Tibial artery (tissue), 4 donors: ENCODE measurements at regions not wholly inside any gene's neighbourhood (a gene's known extent, or its start where the extent isn't known, plus 50 kb on each side); places are given as distances from the start of the nearest gene placed in this dataset.

Experiments
- DNase-seq, 2 donors: peaks; one replicate each; pipeline ENCODE4 v3.0.0-alpha.2; 2019
- H3K27ac ChIP-seq, 2 donors: fragments of 200-600 bp; sonication (generic) in 1 of 2; 1 replicate in 1 of 2; 2 replicates in 1 of 2; pipeline ENCODE4 v1.5.1; 2018 to 2019; ENCODE audit warnings: mild to moderate bottlenecking in 1 of 2
- H3K27me3 ChIP-seq, 2 donors: fragments of 200-600 bp; sonication (generic) in 1 of 2; one replicate each; pipeline versions ENCODE4 v1.5.1 to v1.6.0; 2016 to 2019
- H3K36me3 ChIP-seq, 3 donors: fragments of 200-600 bp; sonication (generic) in 2 of 3; one replicate each; pipeline ENCODE4 v1.5.1; 2016 to 2019; ENCODE audit warnings: mild to moderate bottlenecking in 2 of 3
- H3K4me1 ChIP-seq, 4 donors: fragments of 200-600 bp; sonication (generic) in 2 of 4; 1 replicate in 3 of 4; 2 replicates in 1 of 4; pipeline ENCODE4 v1.5.1; 2016 to 2019
- H3K4me3 ChIP-seq, 2 donors: fragments of 200-600 bp; sonication (generic) in 1 of 2; 1 replicate in 1 of 2; 2 replicates in 1 of 2; pipeline ENCODE4 v1.5.1; 2018 to 2019; ENCODE audit warnings: mild to moderate bottlenecking in 2 of 2
- H3K9me3 ChIP-seq, 3 donors: fragments of 200-600 bp; sonication (generic) in 1 of 3; one replicate each; pipeline ENCODE4 v1.5.1; 2016 to 2019
- intact Hi-C: fragments of 100-400 bp; cut with DNase I; formaldehyde crosslinking; loops from one replicate; pipeline ENCODE4 v1.15.0; 2023; ENCODE audit warnings: low total_unique reads
- TF ChIP-seq, protein P1 (sequence below), 2 experiments: fragments of 200-600 bp in 1 of 2; fragments of 450-650 bp in 1 of 2; IDR thresholded peaks; one replicate each; pipeline ENCODE4 v1.5.1; 2017 to 2019; ENCODE audit warnings: antibody characterized with exemption in 2 of 2, mild to moderate bottlenecking in 1 of 2, moderate library complexity in 1 of 2

DNA sequence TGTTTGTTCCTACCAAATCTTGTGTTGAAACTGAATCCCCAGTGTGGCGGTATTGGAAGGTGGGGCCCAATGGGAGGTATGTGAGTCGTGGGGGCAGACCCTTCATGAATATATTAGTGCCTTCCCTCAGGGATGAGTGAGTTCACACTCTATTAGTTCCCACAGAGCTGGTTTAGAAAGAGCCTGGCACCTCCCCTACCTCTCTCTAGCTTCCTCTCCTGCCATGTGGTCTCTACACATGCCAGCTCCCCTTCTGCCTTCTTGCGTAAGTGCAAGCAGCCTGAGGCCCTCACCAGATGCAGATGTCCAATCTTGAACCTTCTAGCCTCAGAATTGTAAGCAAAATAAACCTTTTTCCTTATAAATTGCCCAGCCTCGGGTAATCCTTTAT, 105.8 kb downstream of the SPTSSA start:
- Histone ChIP-seq H3K4me1 (no peaks in the 10 kb centered on the region), H3K36me3 (no peaks in the 10 kb centered on the region), H3K27me3 (no peaks in the 10 kb centered on the region), H3K4me3 (no peak overlapping the region), H3K27ac (no peak overlapping the region), H3K9me3 (no peaks in the 10 kb centered on the region)
- intact Hi-C loops, result no loop called here
- DNase-seq, result no peak
- TF ChIP-seq, protein P1, sequence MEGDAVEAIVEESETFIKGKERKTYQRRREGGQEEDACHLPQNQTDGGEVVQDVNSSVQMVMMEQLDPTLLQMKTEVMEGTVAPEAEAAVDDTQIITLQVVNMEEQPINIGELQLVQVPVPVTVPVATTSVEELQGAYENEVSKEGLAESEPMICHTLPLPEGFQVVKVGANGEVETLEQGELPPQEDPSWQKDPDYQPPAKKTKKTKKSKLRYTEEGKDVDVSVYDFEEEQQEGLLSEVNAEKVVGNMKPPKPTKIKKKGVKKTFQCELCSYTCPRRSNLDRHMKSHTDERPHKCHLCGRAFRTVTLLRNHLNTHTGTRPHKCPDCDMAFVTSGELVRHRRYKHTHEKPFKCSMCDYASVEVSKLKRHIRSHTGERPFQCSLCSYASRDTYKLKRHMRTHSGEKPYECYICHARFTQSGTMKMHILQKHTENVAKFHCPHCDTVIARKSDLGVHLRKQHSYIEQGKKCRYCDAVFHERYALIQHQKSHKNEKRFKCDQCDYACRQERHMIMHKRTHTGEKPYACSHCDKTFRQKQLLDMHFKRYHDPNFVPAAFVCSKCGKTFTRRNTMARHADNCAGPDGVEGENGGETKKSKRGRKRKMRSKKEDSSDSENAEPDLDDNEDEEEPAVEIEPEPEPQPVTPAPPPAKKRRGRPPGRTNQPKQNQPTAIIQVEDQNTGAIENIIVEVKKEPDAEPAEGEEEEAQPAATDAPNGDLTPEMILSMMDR (IDR thresholded peaks at IDR 0.05), result no peak

DNA sequence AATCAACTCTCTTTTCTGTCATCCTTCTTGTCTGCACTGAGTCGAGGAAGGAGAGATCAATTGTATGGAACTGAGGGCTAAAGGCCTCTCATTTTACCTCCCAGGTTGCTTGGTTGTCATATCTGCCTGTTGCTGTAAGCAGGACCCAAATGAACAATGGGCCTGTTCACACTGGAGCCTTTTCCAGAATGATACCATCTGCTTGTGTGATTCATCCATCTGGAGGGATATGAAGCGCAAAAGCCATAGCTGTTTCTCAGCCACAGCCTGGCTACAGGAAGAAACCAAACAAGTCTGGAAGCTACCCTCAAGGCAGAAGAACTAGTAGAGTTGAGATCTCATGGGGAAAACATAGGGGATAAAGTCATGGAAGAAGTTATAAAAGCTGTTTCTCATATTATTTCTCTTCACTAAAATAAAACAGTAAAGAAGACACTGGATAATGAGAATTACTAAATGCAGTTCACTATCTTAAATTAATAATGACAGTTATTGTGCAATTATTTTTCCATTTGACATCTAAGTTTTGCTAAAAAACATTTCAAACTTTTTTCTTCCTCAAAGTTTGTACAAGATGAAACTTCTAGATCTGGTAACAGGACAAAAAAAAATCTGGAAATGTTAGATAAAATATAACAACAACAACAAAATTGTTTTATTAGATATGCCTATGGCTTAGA, 106.3 kb downstream of the SPTSSA start:
- Histone ChIP-seq H3K4me1 (no peaks in the 10 kb centered on the region), H3K27ac (no peak overlapping the region), H3K4me3 (no peak overlapping the region), H3K36me3 (no peaks in the 10 kb centered on the region), H3K9me3 (no peaks in the 10 kb centered on the region), H3K27me3 (no peaks in the 10 kb centered on the region)
- intact Hi-C loops, result no loop called here
- no peak for DNase-seq
- TF ChIP-seq, protein P1 (IDR thresholded peaks at IDR 0.05), result no peak

DNA sequence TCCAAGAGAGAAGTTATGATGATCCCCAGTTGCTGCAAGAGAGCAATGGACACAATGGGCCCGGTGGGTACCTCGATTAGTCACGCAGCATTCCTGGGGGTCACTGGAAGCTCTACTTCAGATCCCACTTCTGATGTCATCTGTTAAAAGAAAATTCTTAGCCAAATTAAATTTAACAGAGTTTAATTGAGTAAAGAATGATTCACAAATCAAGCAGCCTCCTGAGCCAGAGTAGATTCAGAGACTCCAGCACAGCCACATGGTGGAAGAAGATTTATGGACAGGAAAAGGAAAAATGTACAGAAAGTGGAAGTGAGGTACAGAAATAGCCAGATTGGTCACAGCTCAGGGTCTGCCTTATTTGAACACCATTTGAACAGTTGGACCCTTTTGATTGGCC, 107.5 kb downstream of the SPTSSA start:
- Histone ChIP-seq H3K4me3 (no peak overlapping the region), H3K27ac (no peak overlapping the region), H3K9me3 (no peaks in the 10 kb centered on the region), H3K4me1 (no peaks in the 10 kb centered on the region), H3K36me3 (no peaks in the 10 kb centered on the region), H3K27me3 (no peaks in the 10 kb centered on the region)
- TF ChIP-seq, protein P1 (IDR thresholded peaks at IDR 0.05), result no peak
- DNase-seq, result no peak
- intact Hi-C loops, result no loop called here

DNA sequence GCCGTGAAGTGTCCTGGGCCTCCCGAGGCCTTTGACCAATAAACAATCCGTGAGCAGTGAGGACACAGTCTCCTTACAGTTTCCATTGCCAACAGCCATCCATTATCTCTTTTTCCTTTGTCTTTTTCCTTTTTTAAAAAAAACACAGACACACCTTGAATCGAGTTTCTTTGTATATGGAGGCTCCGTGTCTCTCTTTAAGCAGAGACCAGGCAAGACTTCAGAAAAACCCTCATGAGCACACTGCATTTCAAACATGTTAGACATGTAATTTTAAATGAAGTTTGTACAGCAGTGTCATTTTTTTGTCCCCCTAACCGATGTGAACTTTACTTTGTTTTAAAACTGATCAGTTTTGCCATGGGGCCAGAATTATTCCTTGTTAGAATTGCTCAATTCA, 111.1 kb downstream of the SPTSSA start:
- Histone ChIP-seq H3K9me3 (no peaks in the 10 kb centered on the region), H3K27ac (no peak overlapping the region), H3K36me3 (no peaks in the 10 kb centered on the region), H3K4me3 (no peak overlapping the region), H3K27me3 (no peaks in the 10 kb centered on the region), H3K4me1 (no peaks in the 10 kb centered on the region)
- no peak for DNase-seq
- TF ChIP-seq, protein P1 (IDR thresholded peaks at IDR 0.05), result no peak
- intact Hi-C loops, result no loop called here

DNA sequence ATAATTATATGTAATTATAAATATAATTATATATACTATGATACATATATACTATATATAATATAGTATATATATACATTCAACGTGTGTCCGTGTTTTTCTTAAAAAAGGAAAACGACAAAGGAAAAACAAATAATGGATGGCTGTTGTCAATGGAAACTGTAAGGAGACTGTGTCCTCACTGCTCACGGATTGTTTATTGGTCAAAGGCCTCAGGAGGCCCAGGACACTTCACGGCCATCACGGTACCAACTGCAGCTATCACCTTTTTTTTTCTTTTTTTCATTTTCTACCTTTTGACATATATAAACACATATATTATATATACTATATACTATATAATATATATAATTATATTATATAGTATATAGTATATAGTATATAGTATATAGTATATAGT, 113.4 kb downstream of the SPTSSA start:
- intact Hi-C loops, result no loop called here
- Histone ChIP-seq H3K36me3 (no peaks in the 10 kb centered on the region), H3K4me3 (no peak overlapping the region), H3K27me3 (no peaks in the 10 kb centered on the region), H3K4me1 (no peaks in the 10 kb centered on the region), H3K9me3 (no peaks in the 10 kb centered on the region), H3K27ac (no peak overlapping the region)
- TF ChIP-seq, protein P1 (IDR thresholded peaks at IDR 0.05), result no peak
- DNase-seq, result no peak

DNA sequence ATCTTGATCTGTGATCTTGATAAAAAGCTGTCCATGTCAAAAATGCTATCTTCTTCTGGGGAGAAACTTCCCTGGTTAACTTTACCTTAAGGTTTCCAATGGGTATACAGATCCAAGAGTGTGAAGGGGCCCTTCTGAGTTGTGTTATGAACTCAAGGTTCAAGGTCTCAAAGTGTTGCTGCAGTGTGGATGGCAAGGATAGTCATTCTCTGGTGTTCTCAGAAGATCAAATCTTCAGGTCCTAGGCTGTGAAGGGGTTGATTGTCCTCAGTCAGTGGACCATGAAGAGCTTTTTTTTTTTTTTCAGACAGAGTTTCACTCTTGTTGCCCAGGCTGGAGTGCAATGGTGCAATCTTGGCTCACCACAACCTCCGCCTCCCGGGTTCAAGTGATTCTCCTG, 114.4 kb downstream of the SPTSSA start:
- Histone ChIP-seq H3K9me3 (no peaks in the 10 kb centered on the region), H3K4me3 (no peak overlapping the region), H3K4me1 (no peaks in the 10 kb centered on the region), H3K36me3 (no peaks in the 10 kb centered on the region), H3K27ac (no peak overlapping the region), H3K27me3 (no peaks in the 10 kb centered on the region)
- intact Hi-C loops, result no loop called here
- TF ChIP-seq, protein P1 (IDR thresholded peaks at IDR 0.05), result no peak
- no peak for DNase-seq
